K562 (cell line): ENCODE measurements at regions not wholly inside any gene's neighbourhood (a gene's known extent, or its start where the extent isn't known, plus 50 kb on each side); places are given as distances from the start of the nearest gene placed in this dataset.

ENCODE experiments used
- ATAC-seq: fragments of 200-7000 bp; cut with Tn5 transposase; 3 replicates; pipeline ENCODE4 v1.9.1; 2020; ENCODE audit warnings: moderate library complexity
- BruUV-seq: library from RNA; stranded (reverse); fragments of 400-500 nt; replicated peaks from 2 replicates; lab custom pipeline; 2021; lab: Mats Ljungman, UMichigan
- CTCF ChIA-PET: fragments of 300-600 bp; formaldehyde crosslinking; extraction: SDS; loops from one replicate; lab custom pipeline; 2021; ENCODE audit warnings: low intra/inter-chr PET ratio; lab: Yijun Ruan, JAX
- POLR2A ChIA-PET: fragments of 300-600, 350-650 bp; sonication (Branson Sonifier 250); formaldehyde crosslinking; extraction: SDS; loops from one replicate; lab custom pipeline; 2021; ENCODE audit warnings: antibody characterized with exemption, inconsistent platforms; lab: Yijun Ruan, JAX
- DNase-seq, 4 experiments: peaks; one replicate each; pipeline versions ENCODE4 v3.0.0 to v3.0.0-alpha.2; 2011 to 2018; ENCODE audit warnings: low spot score in 3 of 4, mixed read lengths in 3 of 4; ENCODE audit errors: extremely low read depth in 1 of 4
- FAIRE-seq: peaks from 2 replicates; lab custom pipeline; 2011; peaks lifted over from hg19 to GRCh38; lab: Jason Lieb, UNC
- H2AFZ ChIP-seq: 2 replicates; pipeline ENCODE4 v1.6.0; 2011; ENCODE audit warnings: low read depth, low read length, control low read depth, inconsistent platforms
- H3K27ac ChIP-seq: fragments of 200-600 bp; 3 replicates; pipeline ENCODE4 v1.8.0; 2011; ENCODE audit warnings: low read depth, mild to moderate bottlenecking, control low read depth, inconsistent platforms, low read length, moderate library complexity, mixed read lengths; ENCODE audit errors: extremely low read depth
- H3K27me3 ChIP-seq, 2 experiments: fragments of 300-600 bp in 1 of 2; 2 replicates in 1 of 2; 3 replicates in 1 of 2; pipeline versions ENCODE4 v1.6.0 to v1.8.0; 2011; ENCODE audit warnings: inconsistent platforms in 2 of 2, low read length in 2 of 2, mild to moderate bottlenecking in 1 of 2, mixed read lengths in 1 of 2, moderate library complexity in 1 of 2; ENCODE audit not compliant: control insufficient read depth in 2 of 2, insufficient read depth in 2 of 2
- H3K36me3 ChIP-seq: fragments of 300-600 bp; 3 replicates; pipeline ENCODE4 v1.8.0; 2011; ENCODE audit warnings: mild to moderate bottlenecking, low read length, inconsistent platforms; ENCODE audit not compliant: control insufficient read depth, insufficient read depth
- H3K4me1 ChIP-seq, 2 experiments: fragments of 200-600 bp in 1 of 2; replicated peaks in 1 of 2; 2 replicates in 1 of 2; 3 replicates in 1 of 2; pipeline versions ENCODE4 v1.5.1 to v1.8.0; 2011; ENCODE audit warnings: inconsistent platforms in 2 of 2, low read length in 2 of 2, mild to moderate bottlenecking in 1 of 2, mixed read lengths in 1 of 2, moderate library complexity in 1 of 2; ENCODE audit not compliant: control insufficient read depth in 2 of 2, insufficient read depth in 2 of 2
- H3K4me2 ChIP-seq: 2 replicates; pipeline ENCODE4 v1.6.1; 2011; ENCODE audit warnings: low read length, control low read depth, inconsistent platforms, mixed read lengths; ENCODE audit not compliant: insufficient read depth
- H3K4me3 ChIP-seq: fragments of 200-600 bp; sonication (generic), shearing (Covaris generic); 2 replicates; pipeline ENCODE4 v1.5.1; 2016; ENCODE audit warnings: control low read depth, inconsistent platforms
- H3K79me2 ChIP-seq: fragments of 200-600 bp; 3 replicates; pipeline ENCODE4 v1.8.0; 2011; ENCODE audit warnings: low read length, inconsistent platforms; ENCODE audit not compliant: control insufficient read depth, insufficient read depth
- H3K9ac ChIP-seq, 2 experiments: 2 replicates each; pipeline versions ENCODE4 v1.6.0 to v1.6.1; 2011; ENCODE audit warnings: low read depth in 2 of 2, low read length in 2 of 2, control low read depth in 1 of 2, inconsistent platforms in 1 of 2, mild to moderate bottlenecking in 1 of 2, mixed read lengths in 1 of 2; ENCODE audit not compliant: insufficient read depth in 1 of 2
- H3K9me1 ChIP-seq: one replicate; pipeline ENCODE4 v1.6.0; 2011; ENCODE audit warnings: inconsistent platforms, mild to moderate bottlenecking, low read length, moderate library complexity; ENCODE audit not compliant: control insufficient read depth, insufficient read depth
- H3K9me3 ChIP-seq: replicated peaks from 2 replicates; pipeline ENCODE4 v1.5.1; 2011; ENCODE audit warnings: low read depth, low read length, inconsistent platforms; ENCODE audit not compliant: control insufficient read depth, insufficient read depth
- H4K20me1 ChIP-seq: replicated peaks from 2 replicates; pipeline ENCODE4 v1.6.1; 2011; ENCODE audit warnings: low read length, inconsistent platforms, mixed read lengths; ENCODE audit not compliant: control insufficient read depth, insufficient read depth
- MLX ChIP-seq, 2 experiments: fragments of 450-650 bp in 1 of 2; sonication (generic) in 1 of 2; formaldehyde crosslinking; conservative IDR thresholded peaks; 2 replicates each; pipeline versions ENCODE4 v1.4.0 to v1.8.1; 2020 to 2022; ENCODE audit warnings: mild to moderate bottlenecking in 1 of 2, missing genetic modification reagents in 1 of 2
- PURB ChIP-seq: sonication (generic); formaldehyde crosslinking; IDR thresholded peaks from 2 replicates; pipeline ENCODE4 v1.9.0; 2021; ENCODE audit warnings: low read depth, mild to moderate bottlenecking, missing genetic modification reagents
- RB1 ChIP-seq: fragments of 450-650 bp; IDR thresholded peaks from 2 replicates; pipeline ENCODE4 v1.6.1; 2017; ENCODE audit warnings: low read depth, mild to moderate bottlenecking
- ZBTB40 ChIP-seq, 2 experiments: fragments of 450-650 bp in 1 of 2; sonication (generic) in 1 of 2; formaldehyde crosslinking in 1 of 2; IDR thresholded peaks; 2 replicates each; pipeline versions ENCODE4 v1.7.1 to v1.9.0; 2016 to 2022; ENCODE audit warnings: inconsistent platforms in 1 of 2, mild to moderate bottlenecking in 1 of 2, missing genetic modification reagents in 1 of 2
- ZKSCAN3 ChIP-seq: fragments of 250-450 bp; sonication (Bioruptor Pico); IDR thresholded peaks from 2 replicates; pipeline ENCODE4 v1.4.0; 2020
- ZKSCAN8 ChIP-seq: fragments of 200-800 bp; sonication (Bioruptor generic); IDR thresholded peaks from 2 replicates; pipeline ENCODE4 v1.6.1; 2016; ENCODE audit warnings: missing genetic modification characterization, missing compliant biosample characterization
- WGBS: fragments of 100-300 bp; shearing (Covaris generic); methylation state at CpG from one replicate; pipeline ENCODE4 v1.1.6; 2016; ENCODE audit warnings: low coverage, mixed read lengths; ENCODE audit not compliant: insufficient coverage; ENCODE audit errors: missing lambda C conversion rate; 5-methylcytosine and 5-hydroxymethylcytosine counted together
- in situ Hi-C: fragments of 300-500 bp; cut with MboI; formaldehyde crosslinking; loops from 4 replicates; pipeline ENCODE4 v1.15.0; 2018; ENCODE audit warnings: inconsistent platforms, mixed read lengths
- intact Hi-C: fragments of 100-400 bp; cut with micrococcal nuclease; formaldehyde crosslinking; loops from 2 replicates; pipeline ENCODE4 v1.14.2; 2022

DNA sequence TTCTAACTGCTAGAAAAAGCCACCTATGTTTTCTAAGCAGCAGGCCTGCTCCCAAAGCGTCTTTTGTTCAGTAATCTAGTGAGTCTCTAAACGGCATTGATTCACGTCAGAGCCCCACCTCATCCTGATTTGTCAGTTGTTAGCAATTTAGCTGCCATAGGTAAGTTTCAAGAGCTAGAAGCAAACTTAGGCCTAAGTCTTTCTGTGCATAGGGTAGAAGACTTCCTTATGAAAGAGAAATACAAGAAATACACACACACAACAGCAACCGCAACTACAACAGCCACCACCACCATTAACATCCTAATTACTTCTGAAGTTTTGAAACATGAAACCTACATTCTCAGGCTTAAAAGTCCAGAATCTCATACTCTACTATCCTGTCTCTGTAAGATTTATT is 531.1 kb upstream of the SPANXN1 start:
- CTCF ChIA-PET: no interaction called here
- 1% methylated on average over 4 of the region's 4 CpGs for WGBS
- intact Hi-C loops: no loop called here
- Histone ChIP-seq H3K4me2 (no peak overlapping the region), H3K9ac (no peak overlapping the region), H3K79me2 (no peaks in the 10 kb centered on the region), H3K27ac (no peak overlapping the region), H3K4me1 (no peaks in the 10 kb centered on the region), H3K36me3 (no peaks in the 10 kb centered on the region), H3K9me3 (no peaks in the 10 kb centered on the region), H3K4me3 (no peak overlapping the region), H3K9me1 (no peaks in the 10 kb centered on the region), H4K20me1 (no peaks in the 10 kb centered on the region), H3K27me3 (no peaks in the 10 kb centered on the region), H2AFZ (no peak overlapping the region)
- in situ Hi-C loops: no loop called here
- POLR2A ChIA-PET: no interaction called here
- FAIRE-seq (no peak), ATAC-seq (no peak), DNase-seq (no peak)
- no peak for TF ChIP-seq MLX (CRISPR knock-in tag; conservative IDR thresholded peaks at IDR 0.05)
- TF ChIP-seq ZKSCAN8: no peak
- no peak for TF ChIP-seq ZKSCAN3 (CRISPR knock-in tag)
- no peak for TF ChIP-seq RB1
- TF ChIP-seq PURB (CRISPR knock-in tag): no peak
- TF ChIP-seq ZBTB40 (IDR thresholded peaks at IDR 0.05): no peak
- TF ChIP-seq ZBTB40 (CRISPR knock-in tag; IDR thresholded peaks at IDR 0.05): no peak
- no TSS peak for BruUV-seq
